ENCODE measurements at regions not wholly inside any gene's neighbourhood (a gene's known extent, or its start where the extent isn't known, plus 50 kb on each side); places are given as distances from the start of the nearest gene placed in this dataset.

- POLR2A ChIA-PET: no interaction called here
- no peak for DNase-seq (ENCODE audit: low read depth, low spot score)
- CTCF ChIA-PET: no interaction called here
- no peaks in the 10 kb centered on the region for H3K9me3 ChIP-seq (ENCODE audit: control insufficient read depth, insufficient read depth, low read length)
- TF ChIP-seq CTCF (IDR thresholded peaks at IDR 0.05; ENCODE audit: low read depth, low read length): no peak
- H3K4me3 ChIP-seq (ENCODE audit: low read depth, low read length): no peak overlapping the region
- no peaks in the 10 kb centered on the region for H3K27me3 ChIP-seq (ENCODE audit: control insufficient read depth, insufficient read depth, low read length)
- no peak overlapping the region for H3K27ac ChIP-seq (ENCODE audit: low read depth, low read length)
Observed at GRCh38 chr2:175308005-175308404, 126.5 kb upstream of the ATP5MC3 start.

DNA sequence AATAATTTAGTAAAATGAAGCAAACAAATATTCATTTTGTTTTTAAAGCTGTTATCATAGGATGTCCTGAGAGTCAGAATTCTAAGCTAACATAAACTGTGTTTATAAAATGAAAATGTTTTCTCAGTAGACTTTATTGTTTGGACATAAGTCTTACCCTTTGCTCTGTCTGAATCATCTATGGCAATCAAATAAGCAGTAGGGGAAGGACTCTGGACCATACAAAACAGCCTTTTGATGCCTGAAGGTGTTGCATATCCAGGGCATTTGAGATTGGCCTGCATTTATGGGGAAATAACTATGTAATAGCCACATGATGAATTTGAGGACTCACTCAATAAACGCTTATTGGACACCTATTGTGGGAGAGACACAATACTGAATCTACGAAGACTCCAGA is 123.0 kb upstream of the ATP5MC3 start:
- H3K4me3 ChIP-seq (ENCODE audit: low read depth, low read length): no peak overlapping the region

GRCh38 chr2:175293776-175294175 is 112.3 kb upstream of the ATP5MC3 start:
- Histone ChIP-seq H3K9me3 (ENCODE audit: control insufficient read depth, insufficient read depth, low read length) (no peaks in the 10 kb centered on the region), H3K27me3 (ENCODE audit: control insufficient read depth, insufficient read depth, low read length) (no peaks in the 10 kb centered on the region), H3K4me3 (ENCODE audit: low read depth, low read length) (no peak overlapping the region), H3K27ac (ENCODE audit: low read depth, low read length) (no peak overlapping the region)
- ChIA-PET POLR2A (no interaction called here), CTCF (no interaction called here)
- no peak for DNase-seq (ENCODE audit: low read depth, low spot score)
- no peak for TF ChIP-seq CTCF (IDR thresholded peaks at IDR 0.05; ENCODE audit: low read depth, low read length)

More for the DNA sequence above, 123.0 kb upstream of the ATP5MC3 start:
- TF ChIP-seq CTCF (IDR thresholded peaks at IDR 0.05; ENCODE audit: low read depth, low read length): no peak
- Histone ChIP-seq H3K27me3 (ENCODE audit: control insufficient read depth, insufficient read depth, low read length) (no peaks in the 10 kb centered on the region), H3K27ac (ENCODE audit: low read depth, low read length) (no peak overlapping the region), H3K9me3 (ENCODE audit: control insufficient read depth, insufficient read depth, low read length) (no peaks in the 10 kb centered on the region)
- DNase-seq (ENCODE audit: low read depth, low spot score): no peak
- ChIA-PET CTCF (interaction anchor here (1.5 kb wide), 1 partner anchor 605 kb away, joined by 3 read pairs; no protein-coding TSS in a partner anchor), POLR2A (no interaction called here)

GRCh38 chr2:175293195-175293594 is 111.7 kb upstream of the ATP5MC3 start:
- POLR2A ChIA-PET: no interaction called here
- H3K27ac ChIP-seq (ENCODE audit: low read depth, low read length): no peak overlapping the region
- CTCF ChIA-PET: no interaction called here
- no peak for DNase-seq (ENCODE audit: low read depth, low spot score)
- no peaks in the 10 kb centered on the region for H3K9me3 ChIP-seq (ENCODE audit: control insufficient read depth, insufficient read depth, low read length)
- TF ChIP-seq CTCF (IDR thresholded peaks at IDR 0.05; ENCODE audit: low read depth, low read length): no peak
- H3K27me3 ChIP-seq (ENCODE audit: control insufficient read depth, insufficient read depth, low read length): no peaks in the 10 kb centered on the region
- H3K4me3 ChIP-seq (ENCODE audit: low read depth, low read length): no peak overlapping the region

DNA sequence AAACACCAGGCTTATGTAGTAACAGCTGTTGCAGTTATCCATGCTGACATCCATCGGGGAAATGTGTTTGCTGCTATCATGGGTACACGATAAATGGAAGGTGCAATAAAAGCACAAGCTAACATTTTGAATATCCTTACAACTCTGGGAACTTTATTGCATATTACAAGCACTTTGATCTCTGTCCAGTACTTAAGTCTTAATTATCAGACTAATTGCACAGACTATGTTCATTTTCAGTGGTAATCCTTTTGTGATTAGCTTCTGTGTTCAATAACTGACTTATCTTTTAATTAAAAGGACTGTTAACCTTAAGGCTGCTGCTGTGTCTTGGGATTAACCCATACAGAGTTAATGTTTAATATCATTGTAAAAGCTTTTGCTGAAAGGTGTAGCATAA is 101.4 kb upstream of the ATP5MC3 start:
- Histone ChIP-seq H3K9me3 (ENCODE audit: control insufficient read depth, insufficient read depth, low read length) (no peaks in the 10 kb centered on the region), H3K4me3 (ENCODE audit: low read depth, low read length) (no peak overlapping the region), H3K27ac (ENCODE audit: low read depth, low read length) (no peak overlapping the region), H3K27me3 (ENCODE audit: control insufficient read depth, insufficient read depth, low read length) (peaks cover 8% of the 10 kb centered on the region)
- POLR2A ChIA-PET: no interaction called here
- no peak for TF ChIP-seq CTCF (IDR thresholded peaks at IDR 0.05; ENCODE audit: low read depth, low read length)
- DNase-seq (ENCODE audit: low read depth, low spot score): no peak
- CTCF ChIA-PET: interaction anchor here (0.6 to 6.5 kb wide), 13 partner anchors 10 to 702 kb away, joined by 3 to 86 read pairs (median 5); no protein-coding TSS in a partner anchor
